ENCODE measurements at regions not wholly inside any gene's neighbourhood (a gene's known extent, or its start where the extent isn't known, plus 50 kb on each side); places are given as distances from the start of the nearest gene placed in this dataset.
A peak's percentile ranks its signal among the peaks of the same experiment; 100 is the strongest.
"Not testable (repeated sequence)": the region's sequence is repeated elsewhere in the genome, so short reads cannot be mapped to it uniquely, and the experiment has no call there.

DNA sequence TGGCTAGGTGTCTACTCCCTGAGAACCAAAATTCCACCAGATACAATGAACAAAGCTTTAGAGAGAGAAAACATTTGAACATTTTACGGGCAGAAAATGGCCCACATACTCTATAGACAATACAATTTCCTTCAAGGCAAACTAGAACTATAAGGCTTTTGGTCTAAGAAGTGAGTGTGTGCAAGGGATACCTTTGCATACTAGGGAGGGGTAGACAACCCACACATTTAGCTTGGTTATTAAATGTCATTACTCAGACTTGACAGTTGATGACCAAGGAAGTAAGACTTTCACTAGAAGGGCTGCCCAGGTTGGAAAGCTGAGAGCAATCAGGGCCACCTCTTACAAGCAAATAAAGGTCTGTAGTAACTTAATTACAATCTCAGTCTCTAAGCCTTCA, 64.0 kb upstream of the PLEKHM1 start:
- DNase-seq (ENCODE audit: low read depth in 2 of 2), result not testable (repeated sequence)

DNA sequence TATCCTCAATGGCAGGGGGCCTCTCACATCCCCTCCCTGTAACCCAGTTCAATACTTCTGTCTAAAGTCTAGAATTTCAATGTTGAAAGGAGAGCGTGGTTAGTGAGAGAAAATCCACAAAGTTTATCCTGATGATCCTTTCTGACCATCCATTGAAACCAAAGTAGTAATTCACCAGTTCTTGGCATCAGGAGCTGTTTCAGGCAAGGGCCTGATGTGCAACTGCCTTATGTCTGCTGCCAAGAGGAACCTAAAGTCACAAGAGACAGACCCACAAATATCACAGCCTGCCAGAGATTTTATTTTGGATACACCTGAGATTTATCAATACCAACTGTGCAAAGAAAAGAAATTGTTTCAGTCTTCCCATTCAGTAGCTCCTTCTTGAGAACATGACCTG, 68.3 kb upstream of the PLEKHM1 start:
- DNase-seq (ENCODE audit: low read depth in 2 of 2), result not testable (repeated sequence)

DNA sequence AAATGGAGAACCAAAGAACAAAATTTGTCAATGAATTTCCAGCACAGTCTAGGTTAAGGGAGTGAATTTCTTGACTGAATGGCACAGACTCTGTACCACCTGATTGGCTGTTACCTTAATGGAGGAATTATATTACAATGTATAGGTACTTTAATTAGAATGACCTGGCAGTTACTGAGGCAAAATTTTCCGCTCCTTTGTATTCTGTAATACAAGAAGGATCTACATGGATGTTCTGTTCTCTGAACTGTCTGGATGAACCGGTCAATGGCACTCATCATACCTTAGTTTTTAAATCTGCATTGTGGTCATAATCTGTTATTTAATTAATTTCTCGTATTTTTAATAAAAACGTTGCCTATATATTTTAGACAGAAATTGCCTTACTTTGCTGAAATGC, 72.3 kb upstream of the PLEKHM1 start:
- DNase-seq (ENCODE audit: low read depth in 2 of 2), result not testable (repeated sequence)

DNA sequence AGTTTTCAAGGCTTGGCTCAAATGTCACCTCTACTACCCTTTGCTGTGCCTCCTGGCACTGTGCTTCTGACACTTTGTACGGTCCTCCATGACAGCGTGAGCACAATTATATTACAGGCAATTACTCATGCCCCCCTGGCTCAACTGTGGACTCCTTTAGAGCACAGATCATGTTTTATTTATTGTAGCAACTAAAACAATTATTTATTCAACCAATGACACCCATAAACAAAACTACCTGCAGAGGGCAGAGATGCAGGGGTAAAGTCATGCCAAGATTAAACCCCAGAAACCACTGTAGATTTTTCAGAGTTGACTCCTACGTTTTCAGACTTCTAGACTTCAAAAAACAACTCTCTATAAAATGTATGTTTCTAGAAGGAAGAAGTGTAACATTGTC, 72.8 kb upstream of the PLEKHM1 start:
- not testable (repeated sequence) for DNase-seq (ENCODE audit: low read depth in 2 of 2)

DNA sequence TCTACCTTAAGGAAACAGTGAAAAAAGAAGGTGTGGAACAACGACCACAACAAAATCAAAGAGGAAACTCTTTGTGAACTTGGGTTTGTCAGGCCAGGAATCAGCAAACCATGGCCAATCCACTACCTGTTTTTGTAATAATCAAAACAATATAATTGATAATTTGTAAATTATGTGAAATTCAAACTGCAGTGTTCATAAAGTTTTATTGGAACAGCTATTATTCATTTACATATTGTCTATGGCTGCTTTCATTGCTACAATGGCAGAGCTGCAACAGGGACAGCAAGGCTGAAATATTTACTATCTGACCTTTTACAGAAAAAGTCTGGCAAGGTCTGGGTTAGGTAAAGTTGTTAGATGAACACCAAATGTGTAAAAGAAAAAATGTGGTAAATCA, 77.8 kb upstream of the PLEKHM1 start:
- DNase-seq (ENCODE audit: low read depth in 2 of 2), result not testable (repeated sequence)

DNA sequence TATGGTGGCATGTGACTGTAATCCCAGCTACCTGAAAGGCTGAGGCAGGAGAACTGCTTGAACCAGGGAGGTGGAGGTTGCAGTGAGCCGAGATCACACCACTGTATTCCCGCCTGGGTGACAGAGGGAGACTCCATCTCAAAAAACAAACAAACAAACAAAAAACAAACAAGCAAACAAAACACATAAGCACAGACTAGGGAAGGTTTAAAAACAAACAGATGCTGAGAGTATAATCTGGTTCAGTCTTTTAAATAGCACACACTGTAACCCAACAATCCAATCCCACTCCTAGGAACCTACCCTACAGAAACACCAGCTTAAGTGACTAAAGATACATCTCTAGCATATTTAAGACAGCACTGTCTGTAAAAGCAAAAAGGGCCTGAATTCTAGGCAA, 82.8 kb upstream of the PLEKHM1 start:
- not testable (repeated sequence) for DNase-seq (ENCODE audit: low read depth in 2 of 2)

DNA sequence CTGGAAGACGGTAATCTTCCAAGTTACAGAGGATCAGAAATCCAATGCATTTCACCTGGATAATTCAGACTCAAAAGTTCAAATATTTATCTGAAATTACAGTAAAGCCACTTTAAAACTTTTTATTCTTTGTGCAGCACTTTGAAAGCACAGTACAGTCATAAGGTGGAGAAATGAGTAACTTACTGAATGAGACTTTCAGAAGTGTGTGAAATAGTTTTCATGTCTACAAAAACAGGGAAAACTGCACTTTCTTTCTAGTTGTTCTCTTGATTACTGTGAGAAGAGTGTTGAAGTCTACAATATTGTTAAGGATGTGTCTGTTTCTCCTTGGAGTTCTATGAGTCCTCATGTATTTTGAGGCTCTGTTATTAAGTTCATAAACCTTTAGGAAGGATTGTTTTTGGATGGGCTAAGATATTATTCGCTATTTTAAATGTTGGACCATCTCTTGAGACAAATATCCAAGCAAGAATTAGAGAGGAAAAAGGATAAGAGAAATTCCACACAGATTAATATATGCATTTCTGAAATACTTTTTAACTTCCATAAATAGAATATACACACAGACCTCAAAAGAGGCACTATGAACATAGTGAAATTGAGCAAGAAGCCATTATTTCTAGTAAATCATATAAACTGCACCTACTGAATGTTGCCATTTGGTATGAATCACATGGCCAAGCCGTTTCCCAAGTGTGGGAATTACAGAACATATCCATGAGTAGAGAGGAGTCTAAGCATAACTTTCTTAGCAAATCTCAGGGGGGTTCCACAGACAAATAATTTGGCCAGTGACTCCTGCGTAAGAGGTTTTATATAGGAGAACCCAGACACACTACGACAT, 83.6 kb upstream of the PLEKHM1 start:
- no peak for DNase-seq (ENCODE audit: low read depth in 2 of 2)

DNA sequence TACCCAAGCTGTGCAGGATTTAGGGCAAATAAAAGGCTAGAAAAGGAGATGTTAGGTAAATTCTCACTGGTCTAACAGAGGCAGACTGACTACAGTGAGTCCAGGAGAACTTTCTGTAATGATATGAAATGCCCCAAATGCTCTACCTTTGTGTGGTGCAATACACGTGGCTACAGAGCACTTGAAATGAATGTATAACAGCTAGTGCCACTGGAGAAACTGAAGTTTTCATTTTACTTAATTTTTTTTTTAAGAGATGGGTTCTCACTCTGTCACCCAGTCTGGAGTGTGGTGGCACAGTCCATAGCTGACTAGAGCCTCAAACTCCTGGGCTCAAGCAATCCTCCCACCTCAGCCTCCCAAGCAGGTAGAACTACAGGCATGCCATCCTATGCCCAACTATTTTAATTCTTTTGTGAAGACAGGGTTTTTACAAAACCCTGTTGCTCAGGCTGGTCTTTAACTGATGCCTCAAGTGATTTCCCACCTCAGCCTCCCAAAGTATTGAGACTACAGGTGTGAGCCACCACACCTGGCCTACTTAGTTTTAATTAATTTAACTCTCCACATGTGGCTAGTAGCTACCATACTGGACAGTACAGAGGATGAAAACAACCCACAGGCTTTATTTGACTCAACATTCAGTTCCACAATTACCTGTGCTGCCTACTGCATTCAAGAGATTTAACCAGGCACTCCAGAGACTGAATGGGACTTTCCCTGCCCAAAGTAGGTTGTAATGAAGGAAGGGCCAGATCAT, 84.8 kb upstream of the PLEKHM1 start:
- no peak for DNase-seq (ENCODE audit: low read depth in 2 of 2)

DNA sequence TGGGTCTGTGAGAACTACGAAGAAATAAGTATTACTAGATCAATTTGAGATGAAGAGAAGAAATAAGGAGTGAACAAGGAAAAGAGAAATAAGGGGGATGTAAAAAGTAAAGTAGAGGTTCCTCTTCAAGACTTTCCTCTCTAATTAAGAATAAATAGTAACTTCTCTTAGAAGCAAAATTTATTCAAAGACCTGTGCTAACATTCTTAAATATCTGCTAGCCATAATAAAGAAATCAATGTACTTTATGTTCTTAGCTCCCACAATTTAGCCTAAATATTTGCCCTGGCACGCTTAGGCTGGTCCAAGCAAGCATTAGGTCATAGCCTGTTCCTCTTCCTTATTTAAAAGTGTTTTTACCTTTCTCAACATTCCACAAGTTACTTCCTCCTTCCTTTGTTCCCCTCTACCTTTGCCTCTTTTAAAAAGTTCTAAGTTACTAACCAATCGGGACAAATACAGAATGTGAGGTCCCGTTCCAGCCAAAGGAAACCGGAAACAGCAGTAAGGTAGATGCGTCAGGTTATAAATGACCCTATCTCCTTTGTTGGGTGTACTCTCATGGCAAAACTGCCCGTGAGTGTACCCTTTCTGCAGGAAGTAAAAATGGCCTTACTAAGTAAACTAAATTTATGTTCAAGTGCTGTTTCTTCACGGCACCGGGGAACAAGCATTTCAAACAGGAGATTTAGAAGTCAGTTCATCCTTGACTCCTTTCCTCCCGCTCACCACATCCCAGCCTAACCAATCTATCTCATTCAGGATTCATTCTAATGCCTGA, 86.2 kb upstream of the PLEKHM1 start:
- not testable (repeated sequence) for DNase-seq (ENCODE audit: low read depth in 2 of 2)

DNA sequence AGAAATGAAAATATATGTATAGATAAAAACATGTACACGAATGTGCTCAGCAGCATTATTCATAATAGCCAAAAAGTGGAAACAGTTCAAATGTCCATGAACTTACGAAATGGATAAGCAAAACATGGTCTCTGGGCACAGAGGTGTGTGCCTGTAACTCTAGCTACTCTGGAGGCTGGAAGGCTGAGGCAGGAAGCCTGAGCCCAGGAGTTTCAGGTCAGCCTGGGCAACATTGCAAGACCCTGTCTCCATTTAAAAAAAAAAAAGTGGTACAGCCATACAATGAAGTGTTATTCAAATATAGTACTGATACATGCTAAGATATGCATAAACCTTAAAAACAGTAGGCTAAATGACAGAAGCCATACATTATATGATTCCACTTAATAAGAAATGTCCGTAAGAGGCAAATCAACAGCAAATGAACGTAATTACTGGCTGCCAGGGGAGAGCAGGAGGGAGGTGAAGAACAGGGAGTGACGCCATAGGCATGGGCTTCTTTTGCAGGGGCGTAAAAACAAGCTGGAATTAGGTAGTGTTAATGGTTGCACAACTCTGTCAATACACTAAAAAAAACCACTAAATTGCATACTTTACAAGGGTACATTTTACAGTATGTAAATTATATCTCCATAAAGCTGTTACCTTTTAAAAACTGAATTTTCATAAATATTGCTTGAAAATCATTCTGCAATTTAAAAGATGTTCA, 87.2 kb upstream of the PLEKHM1 start:
- no peak for DNase-seq (ENCODE audit: low read depth in 2 of 2)

DNA sequence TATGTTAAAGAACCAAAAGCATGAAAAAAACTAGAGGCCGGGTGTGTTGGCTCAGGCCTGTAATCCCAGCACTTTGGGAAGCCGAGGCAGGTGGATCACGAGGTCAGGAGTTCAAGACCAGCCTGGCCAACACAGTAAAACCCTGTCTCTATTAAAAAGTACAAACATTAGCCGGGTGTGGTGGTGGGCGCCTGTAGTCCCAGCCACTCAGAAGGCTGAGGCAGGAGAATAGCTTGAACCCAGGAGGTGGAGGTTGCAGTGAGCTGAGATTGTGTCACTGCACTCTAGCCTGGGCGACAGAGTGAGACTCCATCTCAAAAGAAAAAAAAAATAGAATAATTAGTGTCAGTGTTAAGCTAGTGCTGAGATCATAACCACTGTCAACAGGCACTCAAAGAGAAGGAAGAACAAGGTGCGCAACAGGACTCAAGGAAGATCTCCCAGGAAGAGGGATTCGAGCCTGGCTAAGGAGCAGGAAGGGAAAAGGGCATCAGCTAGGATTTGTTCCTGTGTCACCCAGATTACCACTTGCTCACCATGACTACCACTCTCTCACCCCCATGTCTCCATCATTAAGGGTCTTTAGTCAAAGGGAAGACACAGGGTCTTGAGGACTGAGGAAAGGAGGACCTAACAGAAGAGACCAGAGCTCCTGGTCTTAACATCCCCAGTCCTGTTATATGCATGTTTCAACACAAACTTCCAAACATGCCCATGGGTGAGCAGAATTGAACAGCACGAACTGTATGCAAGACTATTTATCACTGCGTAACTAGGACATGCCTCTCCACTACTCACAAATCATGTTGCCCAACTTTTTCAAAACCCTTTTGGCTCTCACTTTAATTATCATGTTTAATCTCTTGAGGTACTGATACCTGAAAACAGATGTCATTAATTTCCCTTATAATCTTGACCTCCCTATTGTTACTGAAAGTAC, 88.3 kb upstream of the PLEKHM1 start:
- no peak for DNase-seq (ENCODE audit: low read depth in 2 of 2)

DNA sequence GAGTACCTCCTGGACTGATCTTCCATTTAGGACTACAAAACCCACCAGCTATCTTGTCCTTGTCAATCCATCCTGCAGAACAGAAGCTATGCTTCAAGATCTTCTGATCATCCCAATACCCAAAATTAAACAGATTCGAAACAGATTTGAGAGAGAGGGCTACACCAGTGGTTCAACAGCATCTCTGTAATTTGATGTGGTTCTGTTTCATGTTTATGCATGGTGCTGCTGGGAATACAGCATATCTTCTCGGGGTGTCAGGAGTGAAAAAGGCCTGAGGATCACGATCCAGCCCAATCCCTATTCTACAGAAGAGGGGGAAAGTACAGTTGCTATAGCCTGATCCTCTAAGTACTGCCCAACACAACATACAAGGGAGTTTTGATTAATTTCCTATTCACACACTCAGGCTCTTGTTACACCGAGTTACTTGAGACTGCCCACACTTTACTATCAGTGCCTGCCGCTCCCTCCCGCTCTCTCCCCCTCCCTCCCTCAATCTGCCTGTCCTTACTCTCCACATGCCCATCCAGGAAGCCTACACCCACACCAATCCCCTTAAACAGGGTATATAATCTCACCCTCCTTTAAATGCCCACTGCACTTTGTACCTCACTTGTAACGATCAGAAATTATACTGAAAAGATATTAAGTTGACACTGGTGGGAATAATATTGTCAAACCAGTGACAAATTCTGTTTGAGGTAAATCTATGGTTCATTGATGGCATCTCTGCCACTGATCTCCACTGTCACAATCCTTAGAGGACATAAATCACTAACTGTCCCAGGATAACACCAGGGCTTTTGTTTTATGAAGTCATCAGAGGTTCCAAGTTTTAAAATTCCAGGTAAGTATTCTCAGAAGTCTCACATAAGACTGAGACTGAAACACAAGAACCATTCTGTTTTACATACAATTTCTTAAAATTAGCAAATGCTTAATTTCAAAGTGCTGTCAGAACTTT, 89.3 kb upstream of the PLEKHM1 start:
- DNase-seq (ENCODE audit: low read depth in 2 of 2), result no peak

DNA sequence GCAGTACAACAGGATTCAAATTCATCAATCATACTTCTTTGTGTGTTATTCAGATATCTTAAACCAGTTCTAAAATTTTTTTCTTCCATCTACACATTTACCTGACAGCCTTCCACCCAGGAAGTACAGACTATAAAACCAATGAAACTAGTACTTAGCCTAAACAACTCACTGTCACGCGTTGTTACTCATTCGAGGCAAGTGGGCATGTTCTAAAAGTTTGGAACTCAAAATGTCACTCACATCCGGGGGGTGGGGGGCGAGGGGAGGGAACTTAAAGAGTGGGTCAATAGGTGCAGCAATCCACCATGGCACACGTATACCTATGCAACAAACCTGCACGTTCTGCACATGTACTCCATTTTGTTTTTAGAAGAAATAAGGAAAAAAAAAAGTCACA, 90.4 kb upstream of the PLEKHM1 start:
- no peak for DNase-seq (ENCODE audit: low read depth in 2 of 2)

DNA sequence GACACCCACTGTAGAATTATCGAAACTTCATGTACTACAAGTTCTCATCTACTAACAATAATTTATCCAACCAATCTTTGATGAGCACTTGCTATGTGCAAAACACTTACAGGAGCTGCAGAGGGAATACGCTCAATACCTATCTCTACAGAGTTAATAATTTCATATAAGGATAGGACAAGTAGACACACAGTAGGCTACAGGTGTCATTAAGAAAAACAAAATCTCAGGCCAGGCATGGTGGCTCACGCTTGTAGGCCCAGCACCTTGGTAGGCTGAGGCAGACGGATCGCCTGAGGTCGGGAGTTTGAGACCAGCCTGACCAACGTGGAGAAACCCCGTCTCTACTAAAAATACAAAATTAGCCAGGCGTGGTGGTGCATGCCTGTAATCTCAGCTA, 91.3 kb upstream of the PLEKHM1 start:
- DNase-seq (ENCODE audit: low read depth in 2 of 2), result no peak

DNA sequence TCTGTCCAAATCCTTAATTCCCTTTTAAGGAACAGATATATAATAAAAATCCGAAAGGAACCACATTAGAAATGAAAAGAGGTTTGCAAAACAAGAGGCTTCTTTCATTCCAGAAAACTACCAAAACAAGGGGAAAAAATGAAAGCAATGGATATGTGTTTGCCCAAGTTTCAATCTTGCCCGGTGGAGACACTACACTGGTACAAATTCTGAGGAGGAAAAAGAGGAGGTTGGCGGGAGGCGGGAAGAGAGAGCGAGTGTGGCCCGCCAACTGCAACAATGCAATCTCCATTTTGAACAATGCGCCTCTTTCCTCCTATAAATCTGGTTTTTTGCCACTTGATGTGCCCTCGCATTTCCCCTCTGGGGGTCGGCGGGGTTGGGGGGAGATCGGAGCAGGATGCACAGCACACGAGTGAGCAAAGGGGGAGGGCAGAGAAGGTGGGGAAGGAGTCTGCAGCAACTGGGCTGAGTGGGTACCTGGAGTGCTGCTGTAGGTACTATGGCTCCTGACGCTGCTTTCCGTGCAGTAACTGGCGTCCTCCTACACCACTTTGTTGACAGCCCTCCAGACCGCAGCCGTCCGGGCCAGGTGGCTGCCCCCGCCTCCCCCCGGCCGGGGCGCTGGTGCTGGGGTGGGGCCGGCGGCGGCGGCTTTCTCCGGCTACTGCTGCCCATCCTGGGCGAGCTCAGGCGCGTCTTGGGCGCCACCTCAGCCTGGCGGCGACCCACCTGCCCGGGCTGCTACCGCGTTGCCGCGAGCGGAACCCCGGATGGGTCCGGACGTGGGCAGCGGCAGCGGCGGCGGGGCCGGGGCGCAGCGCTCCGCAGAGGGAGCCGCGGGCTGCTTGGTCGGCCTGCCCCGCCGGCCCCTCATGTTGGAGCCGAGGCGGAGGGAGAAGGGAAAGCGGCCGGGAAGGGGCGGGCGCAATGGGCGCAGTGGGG, 93.8 kb upstream of the PLEKHM1 start:
- peak; percentile 65 to 66 for DNase-seq (ENCODE audit: low read depth in 2 of 2)

DNA sequence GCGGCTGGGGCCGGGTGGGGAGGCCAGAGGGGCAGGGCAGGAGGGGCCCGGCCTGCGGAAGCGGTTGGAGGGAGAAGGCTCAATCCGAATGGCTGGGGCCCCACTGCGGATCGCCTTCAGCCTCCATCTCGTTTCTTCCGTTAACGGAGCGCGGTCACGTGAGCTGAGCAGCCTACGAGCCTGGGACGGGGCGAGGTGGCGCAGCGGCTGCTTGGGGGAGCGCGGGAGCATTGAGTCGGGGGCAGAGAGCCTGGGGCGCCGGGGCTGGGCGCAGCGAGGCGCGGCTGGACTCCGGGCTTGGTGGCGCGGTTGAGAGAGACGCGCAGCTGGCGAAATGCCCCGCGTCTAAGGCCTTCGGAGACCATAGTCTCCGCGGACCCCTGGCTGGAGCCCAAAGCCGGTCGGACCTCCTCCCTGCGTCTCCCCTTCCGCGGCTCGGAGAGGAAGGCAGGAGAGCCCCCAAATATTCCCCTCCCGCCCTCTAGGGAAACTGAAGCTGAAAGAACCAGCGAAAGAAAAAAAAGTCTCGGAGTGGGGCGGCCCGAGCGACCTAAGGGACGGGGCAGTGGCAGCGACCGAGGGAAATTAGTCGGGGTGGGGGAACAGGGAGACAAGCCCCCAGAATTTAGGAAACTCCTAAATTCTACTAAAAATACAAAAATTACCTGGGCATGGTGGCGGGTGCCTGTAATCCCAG, 94.7 kb upstream of the PLEKHM1 start:
- peak; percentile 81 to 82 for DNase-seq (ENCODE audit: low read depth in 2 of 2)

DNA sequence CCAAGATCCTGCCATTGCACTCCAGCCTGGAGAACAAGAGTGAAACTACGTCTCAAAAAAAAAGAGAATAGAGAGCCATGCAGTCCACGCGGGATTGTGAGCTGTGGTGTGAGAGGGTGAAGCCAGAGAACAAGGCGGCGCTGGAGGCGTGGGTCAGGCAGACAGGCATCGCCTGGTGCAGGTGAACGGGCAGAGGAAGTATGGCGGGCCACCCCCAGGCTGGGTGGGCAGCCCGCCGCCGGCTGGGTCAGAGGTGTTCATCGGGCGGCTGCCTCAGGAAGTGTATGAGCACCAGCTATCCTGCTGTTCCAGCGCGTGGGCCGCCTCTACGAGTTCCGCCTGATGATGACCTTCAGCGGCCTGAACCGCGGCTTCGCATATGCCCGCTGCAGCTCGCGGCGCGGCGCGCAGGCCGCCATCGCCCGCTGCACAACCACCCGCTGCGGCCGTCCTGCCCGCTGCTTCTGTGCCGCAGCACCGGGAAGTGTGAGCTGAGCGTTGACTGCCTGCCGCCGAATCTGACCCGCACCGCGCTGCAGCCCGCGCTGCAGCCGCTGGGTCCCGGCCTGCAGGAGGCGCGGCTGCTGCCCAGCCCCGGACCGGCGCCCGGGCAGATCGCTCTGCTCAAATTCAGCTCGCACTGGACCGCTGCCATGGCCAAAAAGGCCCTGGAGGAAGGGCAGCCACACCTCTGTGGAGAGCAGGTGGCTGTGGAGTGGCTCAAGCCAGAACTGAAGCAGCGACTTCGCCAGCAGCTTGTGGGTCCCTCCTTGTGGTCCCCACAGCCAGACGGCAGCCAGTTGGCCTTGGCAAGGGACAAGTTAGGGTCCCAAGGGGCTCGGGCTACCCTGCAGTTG, 95.5 kb upstream of the PLEKHM1 start:
- DNase-seq (ENCODE audit: low read depth in 2 of 2), result peak in 1 of 2 donors; percentile 18
